ENCODE measurements at regions not wholly inside any gene's neighbourhood (a gene's known extent, or its start where the extent isn't known, plus 50 kb on each side); places are given as distances from the start of the nearest gene placed in this dataset.

- no peak for DNase-seq (ENCODE audit: low read depth)
These were observed 108.2 kb downstream of the NCOR2 start for GRCh38 chr12:124458992-124459851.

GRCh38 chr12:124458220-124458991 is 109.0 kb downstream of the NCOR2 start:
- no peak for DNase-seq (ENCODE audit: low read depth)

- peak; percentile 20 for DNase-seq (ENCODE audit: low read depth)
These were observed 109.9 kb downstream of the NCOR2 start for GRCh38 chr12:124457287-124458219.

- DNase-seq (ENCODE audit: low read depth): no peak
These were observed 110.7 kb downstream of the NCOR2 start for GRCh38 chr12:124456652-124457152.

- DNase-seq (ENCODE audit: low read depth): no peak
These were observed 111.2 kb downstream of the NCOR2 start for GRCh38 chr12:124456133-124456651.

GRCh38 chr12:124455336-124455735 is 112.1 kb downstream of the NCOR2 start:
- DNase-seq (ENCODE audit: low read depth): no peak

GRCh38 chr12:124454735-124455134 is 112.7 kb downstream of the NCOR2 start:
- DNase-seq (ENCODE audit: low read depth): no peak

GRCh38 chr12:124454352-124454725 is 113.1 kb downstream of the NCOR2 start:
- DNase-seq (ENCODE audit: low read depth): no peak

- peak; percentile 80 for DNase-seq (ENCODE audit: low read depth)
These were observed 113.7 kb downstream of the NCOR2 start for GRCh38 chr12:124453419-124454351.

- no peak for DNase-seq (ENCODE audit: low read depth)
These were observed 114.7 kb downstream of the NCOR2 start for GRCh38 chr12:124452576-124453331.

GRCh38 chr12:124451637-124452243 is 115.7 kb downstream of the NCOR2 start:
- DNase-seq (ENCODE audit: low read depth): no peak

- no peak for DNase-seq (ENCODE audit: low read depth)
These were observed 116.4 kb downstream of the NCOR2 start for GRCh38 chr12:124451016-124451415.

GRCh38 chr12:124450376-124450750 is 117.0 kb downstream of the NCOR2 start:
- no peak for DNase-seq (ENCODE audit: low read depth)

- no peak for DNase-seq (ENCODE audit: low read depth)
These were observed 117.6 kb downstream of the NCOR2 start for GRCh38 chr12:124449623-124450375.

GRCh38 chr12:124448955-124449622 is 118.3 kb downstream of the NCOR2 start:
- no peak for DNase-seq (ENCODE audit: low read depth)

GRCh38 chr12:124448241-124448954 is 119.0 kb downstream of the NCOR2 start:
- no peak for DNase-seq (ENCODE audit: low read depth)

- DNase-seq (ENCODE audit: low read depth): no peak
These were observed 121.0 kb downstream of the NCOR2 start for GRCh38 chr12:124446364-124446763.

Data from activated gamma-delta T cell treated with anti-CD3 and anti-CD28 coated beads, Interleukin-2, amount 50 U/mL, for 16 hours (primary cell).